Fibroblast of skin of scalp (primary cell): ENCODE measurements at regions not wholly inside any gene's neighbourhood (a gene's known extent, or its start where the extent isn't known, plus 50 kb on each side); places are given as distances from the start of the nearest gene placed in this dataset.
"Not testable (repeated sequence)": the region's sequence is repeated elsewhere in the genome, so short reads cannot be mapped to it uniquely, and the experiment has no call there.

Experiments used
- DNase-seq: peaks from one replicate; pipeline ENCODE4 v3.0.0-alpha.2; 2013

DNA sequence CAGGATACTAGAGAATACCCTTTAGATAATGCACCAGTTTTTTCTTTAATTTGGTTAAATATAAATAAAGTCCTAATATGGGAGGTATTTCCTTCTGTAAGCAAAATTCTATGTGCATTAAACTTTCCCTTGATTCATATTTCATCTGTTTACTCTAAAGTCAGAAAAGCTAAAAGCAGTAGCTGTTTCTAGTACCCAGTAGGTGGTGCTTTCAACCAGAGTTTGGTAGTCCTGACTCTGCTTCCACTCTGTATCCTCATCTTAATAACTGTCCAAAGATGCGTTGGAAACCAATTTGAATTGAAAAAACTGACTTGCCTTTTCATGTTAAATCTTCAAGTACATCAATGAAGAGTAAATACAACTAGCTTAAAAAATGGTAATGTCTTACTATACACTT, 1065.2 kb downstream of the JRKL start:
- DNase-seq, result peak; percentile 19

DNA sequence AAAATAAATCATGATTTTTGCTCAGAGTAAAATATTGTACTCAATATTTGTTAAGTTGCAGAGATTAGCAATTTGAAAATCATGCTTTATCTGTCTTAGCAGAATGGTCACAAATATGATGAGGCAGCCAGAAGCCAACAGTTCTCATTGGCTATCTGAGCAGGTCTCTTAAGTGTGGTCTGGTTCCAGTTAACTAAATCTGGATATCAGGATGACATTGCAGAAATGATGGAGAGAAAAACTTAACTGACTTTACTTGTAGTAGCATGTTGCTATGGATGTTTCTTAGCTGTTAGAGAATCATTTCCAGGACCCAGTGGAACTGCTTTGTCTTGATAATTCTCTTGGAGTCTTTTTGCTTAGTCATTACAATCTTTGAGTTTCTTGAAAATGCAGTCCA, 1070.3 kb downstream of the JRKL start:
- DNase-seq, result no peak

DNA sequence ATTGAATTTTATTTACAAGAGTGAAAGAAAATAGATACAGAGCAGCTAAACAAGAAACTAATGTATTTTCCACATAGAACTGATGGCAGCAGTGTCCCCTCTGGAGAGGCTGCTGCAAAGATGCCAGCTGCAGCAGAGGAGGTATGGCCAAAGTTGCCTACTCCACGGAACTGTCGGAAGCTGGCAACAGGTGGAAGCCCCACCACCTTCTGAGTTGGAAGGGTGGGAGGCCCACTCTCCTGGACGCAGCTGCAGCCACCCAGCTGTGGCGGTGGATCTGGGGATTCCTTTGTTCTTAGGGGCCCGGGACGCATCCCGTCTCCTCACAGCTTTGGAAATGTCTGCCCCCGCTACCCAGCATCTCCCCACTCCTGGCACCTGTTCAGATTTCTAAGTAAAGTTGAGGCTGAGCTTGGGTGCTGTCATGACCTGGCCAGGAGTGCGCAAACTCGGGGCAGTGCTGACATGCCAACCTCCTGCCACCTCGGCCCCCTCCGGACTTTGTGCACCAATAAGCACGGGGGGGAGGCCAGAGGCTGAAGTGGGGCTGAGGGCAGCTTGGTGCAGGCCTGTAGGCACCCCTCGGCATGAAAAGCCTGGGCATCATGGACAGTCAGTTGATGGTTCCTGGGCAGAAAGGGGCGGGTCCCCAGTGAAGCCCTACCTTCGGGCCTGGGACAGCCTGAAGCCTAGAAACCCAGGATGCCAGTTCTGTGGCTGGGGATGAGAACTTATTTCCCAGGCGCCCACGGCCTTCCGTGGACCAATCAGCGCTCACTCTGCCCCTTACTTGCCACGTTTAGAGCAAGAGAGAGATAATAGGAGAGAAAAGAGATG, 1071.4 kb downstream of the JRKL start:
- DNase-seq, result no peak

DNA sequence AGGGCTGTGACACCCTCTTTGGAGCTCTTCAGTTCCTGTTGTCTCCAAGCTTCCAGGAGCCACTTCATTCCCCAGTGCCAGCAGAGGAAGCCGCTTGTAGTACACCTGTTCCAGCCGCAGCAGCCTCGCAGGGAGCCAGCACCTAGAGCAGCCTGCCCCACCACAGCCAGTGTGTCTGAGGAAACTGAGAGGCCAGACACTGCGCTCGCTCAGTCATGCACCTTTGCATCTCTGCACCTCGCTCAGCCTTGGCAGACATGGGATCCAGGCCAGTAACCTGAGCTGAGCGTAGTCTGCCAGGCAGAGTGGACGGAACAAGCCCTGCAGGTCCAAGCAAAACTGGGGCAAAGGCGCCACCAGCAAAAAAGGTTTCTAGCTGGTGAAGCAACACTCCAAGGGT, 1072.1 kb downstream of the JRKL start:
- DNase-seq, result no peak

DNA sequence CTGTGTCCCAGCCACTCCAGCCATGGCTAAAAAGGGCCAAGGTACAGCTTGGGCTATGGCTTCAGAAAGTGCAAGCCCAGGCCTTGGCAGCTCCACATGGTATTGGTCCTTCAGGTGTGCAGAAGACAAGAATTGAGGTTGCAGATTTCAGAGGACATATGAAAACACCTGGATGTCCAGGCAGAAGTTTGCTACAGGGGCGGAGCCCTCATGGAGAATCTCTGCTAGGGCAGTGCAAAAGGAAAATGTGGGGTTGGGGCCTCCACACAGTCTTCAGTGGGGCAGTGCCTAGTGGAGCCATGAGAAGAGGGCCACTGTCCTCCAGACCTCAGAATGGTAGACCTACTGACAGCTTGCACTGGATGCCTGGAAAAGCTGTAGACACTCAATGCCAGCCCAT, 1074.1 kb downstream of the JRKL start:
- DNase-seq, result no peak

DNA sequence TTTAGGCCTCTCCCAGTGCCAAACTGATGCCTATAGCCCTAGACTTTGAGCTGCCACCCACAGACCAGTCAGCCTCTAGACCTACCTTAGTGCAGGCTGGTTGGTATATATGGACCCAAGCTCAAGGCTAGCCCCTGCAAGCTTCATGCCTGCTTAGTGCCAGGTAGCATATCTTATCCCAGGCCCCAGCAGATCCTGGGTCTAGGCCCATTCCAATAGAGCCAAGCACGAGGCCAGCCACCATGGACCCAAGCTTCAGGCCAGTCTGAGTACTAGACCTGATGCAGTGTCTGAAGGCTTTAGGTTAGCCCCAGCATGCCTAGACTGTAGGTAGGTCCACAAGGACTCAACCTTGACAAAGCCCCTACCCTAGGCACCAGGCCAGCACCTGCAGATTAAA, 1081.7 kb downstream of the JRKL start:
- DNase-seq, result no peak

DNA sequence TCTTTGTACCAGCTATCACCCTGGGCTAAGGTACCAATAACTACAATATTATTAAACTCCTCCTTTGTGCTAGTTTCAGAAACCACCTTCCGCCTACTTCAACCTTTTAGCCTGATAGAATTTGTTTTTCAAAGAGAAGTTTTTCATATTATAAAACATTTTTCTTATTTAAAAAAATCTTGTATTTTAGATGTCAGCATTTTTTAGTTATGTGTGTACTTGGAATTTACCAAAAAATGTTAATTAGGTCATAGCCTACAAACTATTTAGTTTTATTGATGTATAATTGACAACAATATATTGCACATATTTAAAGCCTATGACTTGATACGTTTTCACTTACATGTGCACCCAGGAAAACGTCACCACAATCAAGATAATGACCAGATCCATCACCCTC, 1097.6 kb downstream of the JRKL start:
- DNase-seq, result no peak

GRCh38 chr11:97498891-97499290, 1109.1 kb downstream of the JRKL start:
- DNase-seq, result no peak

- no peak for DNase-seq
Observed at GRCh38 chr11:97502201-97502600, 1112.4 kb downstream of the JRKL start.

GRCh38 chr11:97506076-97506759, 1116.4 kb downstream of the JRKL start:
- no peak for DNase-seq

GRCh38 chr11:97514446-97514845, 1124.6 kb downstream of the JRKL start:
- DNase-seq, result no peak

DNA sequence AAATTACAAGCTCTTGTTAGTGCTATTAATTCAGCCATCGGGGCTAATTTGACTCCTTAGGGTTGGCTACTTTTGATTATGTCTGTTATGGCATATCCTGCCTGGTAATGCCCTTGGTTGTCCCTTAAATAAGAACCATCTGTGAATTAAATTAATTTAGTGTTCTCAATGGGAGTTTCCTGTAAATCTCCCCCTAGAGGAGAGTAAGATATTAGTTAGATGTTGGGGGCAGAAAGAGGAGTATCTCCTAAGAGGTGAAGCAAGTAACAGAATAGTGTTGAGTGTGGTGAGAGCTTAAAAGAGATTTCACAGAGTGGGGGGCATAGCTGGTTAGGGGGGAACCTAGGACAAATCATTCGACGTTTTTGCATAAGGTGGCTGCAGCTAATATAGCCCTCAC, 1126.9 kb downstream of the JRKL start:
- DNase-seq, result no peak

DNA sequence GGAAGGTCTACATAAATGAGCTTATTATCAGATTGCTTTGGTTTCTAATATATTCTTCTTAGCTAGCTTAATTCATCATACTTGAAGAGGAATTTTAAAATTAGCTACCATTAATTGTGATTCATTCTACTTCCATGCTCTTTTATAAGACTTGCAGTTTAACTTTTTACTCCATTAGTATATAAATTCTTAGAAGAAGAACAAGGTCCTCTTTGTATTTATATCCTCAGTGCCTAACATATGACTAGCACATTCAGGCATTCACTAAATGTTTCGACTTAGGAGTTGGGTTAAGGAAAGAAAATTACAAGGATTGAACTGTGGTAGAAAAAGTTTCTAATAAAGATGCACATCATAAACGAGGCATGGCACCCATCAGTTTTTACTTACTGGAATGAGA, 1135.5 kb downstream of the JRKL start:
- no peak for DNase-seq

DNA sequence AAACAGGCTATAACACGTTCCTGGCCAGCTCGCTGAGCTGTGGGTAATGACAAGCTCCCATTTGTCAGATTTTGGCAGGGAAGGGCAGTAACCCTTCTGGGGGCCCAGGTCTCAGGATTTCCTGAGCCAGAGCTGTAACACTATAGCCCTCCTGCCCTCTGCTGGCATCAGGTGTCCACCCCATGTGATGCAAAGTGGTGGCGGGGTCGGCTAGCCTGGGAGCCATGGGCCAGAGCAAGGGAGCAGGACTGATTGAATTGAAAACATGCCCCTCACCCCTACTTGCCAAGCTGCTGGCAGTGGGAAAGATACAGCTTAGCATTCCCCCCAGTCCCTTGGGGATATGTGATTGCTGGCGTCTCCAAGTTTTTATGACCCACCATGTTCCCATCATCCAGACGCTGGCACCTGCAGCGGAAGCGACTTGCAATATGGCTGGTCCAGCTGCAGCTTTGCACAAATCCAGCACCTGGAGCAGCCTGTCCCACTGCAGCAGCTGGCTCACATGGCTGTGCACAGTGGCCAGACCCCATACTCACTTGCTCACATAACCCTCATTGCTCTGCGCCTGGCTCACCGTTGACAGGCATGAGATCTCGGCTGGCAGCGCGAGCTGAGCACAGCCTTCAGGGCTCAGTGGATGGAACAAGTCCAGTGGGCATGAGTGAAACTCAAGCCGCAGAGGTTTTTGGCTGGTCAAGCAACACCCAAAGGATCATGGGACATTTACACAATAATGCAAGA, 1147.8 kb downstream of the JRKL start:
- DNase-seq, result no peak

- no peak for DNase-seq
Observed at GRCh38 chr11:97544431-97544830, 1154.6 kb downstream of the JRKL start.

DNA sequence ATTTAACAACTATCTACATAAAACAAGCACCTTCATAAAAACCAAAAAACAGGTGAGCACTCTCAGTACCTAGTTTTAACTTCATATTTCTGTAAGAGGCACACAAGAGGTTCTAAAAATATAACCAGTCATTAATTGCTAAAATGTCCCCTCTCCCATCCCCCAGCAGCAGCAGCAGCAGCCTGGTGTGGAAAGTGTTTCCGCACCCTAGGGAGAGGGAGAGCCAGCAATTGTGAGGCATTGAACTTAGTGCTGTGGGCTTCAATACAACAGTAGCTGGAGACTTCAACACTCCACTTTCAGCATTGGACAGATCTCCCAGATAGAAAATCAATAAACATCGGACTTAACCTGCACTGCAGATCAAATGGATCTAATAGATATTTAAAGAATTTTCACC, 1158.5 kb downstream of the JRKL start:
- no peak for DNase-seq

DNA sequence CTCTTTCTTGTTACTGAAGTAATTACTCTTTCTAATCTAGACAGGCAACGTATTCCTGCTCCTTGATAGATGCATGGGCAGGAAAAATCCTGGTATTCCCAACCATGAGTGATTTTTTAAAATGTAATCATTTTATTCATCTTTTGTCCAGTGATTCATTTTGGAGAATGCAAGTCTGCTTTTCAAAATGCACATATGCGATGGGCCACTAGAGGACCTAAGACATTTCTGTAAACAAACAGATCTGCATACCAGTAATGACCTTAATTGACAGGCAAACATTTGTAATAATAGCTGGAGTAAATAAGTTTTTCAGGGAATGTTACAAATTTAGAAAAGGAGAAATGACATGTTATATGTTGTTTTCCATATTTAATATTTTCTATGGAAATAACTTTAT, 1167.6 kb downstream of the JRKL start:
- no peak for DNase-seq

- peak; percentile 25 for DNase-seq
Observed at GRCh38 chr11:97567801-97568200, 1178.0 kb downstream of the JRKL start.

- no peak for DNase-seq
Observed at GRCh38 chr11:97570636-97571035, 1180.8 kb downstream of the JRKL start.

GRCh38 chr11:97573771-97574170, 1184.0 kb downstream of the JRKL start:
- not testable (repeated sequence) for DNase-seq

- DNase-seq, result no peak
Observed at GRCh38 chr11:97574976-97575665, 1185.3 kb downstream of the JRKL start.

DNA sequence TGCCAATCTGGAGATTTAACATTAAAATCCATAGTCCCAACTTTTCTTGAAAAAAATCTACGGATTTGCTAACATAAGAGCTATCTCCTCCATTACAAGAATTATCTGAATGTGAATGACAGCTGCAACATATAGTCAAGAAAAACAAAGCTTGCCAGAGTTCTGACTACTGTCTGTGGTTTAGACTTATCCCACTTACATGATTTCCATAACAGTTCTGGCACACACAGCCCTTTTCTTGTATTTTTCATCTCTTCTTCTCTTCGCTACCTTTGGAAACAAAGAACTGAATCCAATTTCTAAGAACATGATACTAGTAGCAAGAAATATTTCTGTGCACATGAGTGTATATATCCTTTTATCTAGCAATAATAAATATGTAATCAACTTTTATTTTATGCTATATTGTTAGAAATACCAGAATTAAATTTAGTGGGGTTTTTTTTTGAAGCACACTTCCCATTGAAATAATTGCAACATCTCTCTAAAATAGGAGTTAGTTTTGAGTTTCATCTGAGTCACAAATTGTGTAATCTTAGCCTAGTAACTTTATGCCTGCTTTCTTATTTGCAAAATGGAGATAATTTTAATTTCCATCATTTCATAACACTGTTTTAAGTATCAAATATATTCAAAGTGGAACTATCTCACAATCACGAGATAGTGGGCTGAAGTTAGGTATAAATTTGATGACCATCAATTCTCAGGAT, 1217.6 kb downstream of the JRKL start:
- DNase-seq, result no peak
